Right ventricle myocardium inferior (tissue), 1 donor: ENCODE measurements at regions not wholly inside any gene's neighbourhood (a gene's known extent, or its start where the extent isn't known, plus 50 kb on each side); places are given as distances from the start of the nearest gene placed in this dataset.
"Not testable (repeated sequence)": the region's sequence is repeated elsewhere in the genome, so short reads cannot be mapped to it uniquely, and the experiment has no call there.

ENCODE experiments used
- ATAC-seq: fragments of 200-7000 bp; cut with Tn5 transposase; one replicate; pipeline ENCODE4 v1.9.1; 2020; ENCODE audit warnings: mild to moderate bottlenecking, moderate library complexity
- DNase-seq: peaks from one replicate; pipeline ENCODE4 v3.0.0; 2021; ENCODE audit errors: missing footprints
- intact Hi-C: fragments of 100-400 bp; cut with DNase I; formaldehyde crosslinking; loops from one replicate; pipeline ENCODE4 v1.11.0; 2022
- donor health status: DM: no; HTN: yes; CAD: no; lungs with severe emphysema.

DNA sequence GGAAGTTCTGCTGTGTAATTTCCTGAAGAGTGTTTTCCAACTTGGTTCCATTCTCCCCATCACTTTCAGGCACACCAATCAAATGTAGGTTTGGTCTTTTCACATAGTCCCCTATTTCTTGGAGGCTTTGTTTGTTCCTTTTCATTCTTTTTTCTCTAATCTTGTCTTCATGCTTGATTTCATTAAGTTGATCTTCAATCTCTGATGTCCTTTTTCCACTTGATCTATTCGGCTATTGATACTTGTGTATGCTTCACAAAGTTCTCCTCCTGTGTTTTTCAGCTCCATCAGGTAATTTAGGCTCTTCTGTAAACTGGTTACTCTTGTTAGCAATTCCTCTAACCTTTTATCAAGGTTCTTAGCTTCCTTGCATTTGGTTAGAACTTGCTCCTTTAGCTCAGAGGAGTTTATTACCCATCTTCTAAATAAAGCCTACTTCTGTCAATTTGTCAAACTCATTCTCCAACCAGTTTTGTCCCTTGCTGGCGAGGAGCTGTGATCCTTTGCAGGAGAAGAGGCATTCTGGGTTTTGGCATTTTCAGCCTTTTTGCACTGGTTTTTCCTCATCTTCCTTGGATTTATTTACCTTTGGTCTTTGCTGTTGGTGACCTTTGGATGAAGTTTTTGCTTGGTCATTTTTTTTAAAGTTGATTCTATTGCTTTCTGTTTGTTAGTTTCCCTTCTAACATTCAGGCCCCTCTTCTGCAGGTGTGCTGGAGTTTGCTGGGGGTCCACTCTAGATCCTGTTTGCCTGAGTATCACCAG lies 261.5 kb downstream of the FOXG1 start:
- intact Hi-C loops, DNase-seq, ATAC-seq: not testable (repeated sequence)

DNA sequence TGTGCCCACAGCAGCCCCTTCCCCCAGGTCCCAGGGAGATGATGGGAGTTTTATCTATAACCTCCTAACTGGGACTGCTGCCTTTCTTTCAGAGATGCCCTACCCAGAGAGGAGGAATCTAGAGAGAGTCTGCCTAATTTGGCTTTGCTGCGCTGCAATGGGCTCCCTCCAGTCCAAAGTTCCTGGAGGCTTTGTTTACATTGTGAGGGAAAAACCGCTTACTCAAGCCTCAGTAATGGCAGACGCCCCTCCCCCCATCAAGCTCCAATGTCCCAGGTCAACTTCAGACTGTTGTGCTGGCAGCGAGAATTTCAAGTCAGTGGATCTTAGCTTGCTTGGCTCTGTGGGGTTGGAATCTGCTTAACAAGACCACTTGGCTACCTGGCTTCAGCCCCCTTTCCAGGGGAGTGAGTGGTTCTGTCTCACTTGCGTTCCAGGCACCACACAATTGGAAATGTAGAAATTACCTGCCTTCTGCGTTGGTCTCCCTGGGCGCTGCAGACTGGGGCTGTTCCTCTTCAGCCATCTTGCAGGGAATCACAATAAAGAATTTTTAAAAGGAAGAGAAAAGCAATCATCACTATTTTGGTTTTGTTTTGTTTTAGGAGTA lies 262.5 kb downstream of the FOXG1 start:
- intact Hi-C loops: no loop called here
- no peak for DNase-seq
- ATAC-seq: no peak

DNA sequence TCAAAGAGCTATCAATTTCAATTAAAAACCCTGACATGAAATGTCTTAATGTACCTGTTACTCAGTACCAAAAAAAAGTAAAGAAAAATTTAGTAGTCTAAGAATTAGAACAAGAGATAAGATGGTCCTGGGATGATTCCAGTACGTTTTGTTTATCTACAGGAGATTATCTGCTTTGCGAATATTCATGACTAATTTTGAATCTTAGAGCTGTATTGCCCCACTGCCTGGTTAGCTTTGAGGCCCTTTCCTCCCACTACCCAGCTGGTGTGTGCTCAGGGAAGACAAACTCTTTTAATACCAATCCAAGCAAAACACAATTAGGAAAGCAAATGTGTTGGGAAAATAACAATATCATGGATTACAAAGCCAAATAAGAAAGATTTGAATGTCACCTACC lies 263.5 kb downstream of the FOXG1 start:
- DNase-seq: no peak
- intact Hi-C loops: no loop called here
- no peak for ATAC-seq

DNA sequence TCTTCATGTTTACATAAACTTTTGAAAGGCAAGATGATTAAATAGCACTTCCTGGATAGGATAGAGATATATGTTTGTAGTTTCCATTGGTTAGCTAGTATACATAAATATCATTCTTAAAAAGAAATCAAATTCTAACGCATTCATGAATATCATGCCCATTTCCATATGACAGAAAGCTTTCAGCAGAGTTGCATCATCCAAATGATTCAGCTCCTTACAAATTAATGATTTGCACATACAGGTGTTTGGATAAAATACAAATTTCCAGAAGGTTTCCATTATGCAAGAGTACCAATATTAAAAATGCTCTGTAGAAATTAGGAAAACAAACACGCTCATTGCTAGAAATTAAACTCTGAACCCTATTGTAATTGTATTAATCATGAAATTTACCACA lies 264.4 kb downstream of the FOXG1 start:
- DNase-seq (no peak), ATAC-seq (no peak)
- intact Hi-C loops: no loop called here

DNA sequence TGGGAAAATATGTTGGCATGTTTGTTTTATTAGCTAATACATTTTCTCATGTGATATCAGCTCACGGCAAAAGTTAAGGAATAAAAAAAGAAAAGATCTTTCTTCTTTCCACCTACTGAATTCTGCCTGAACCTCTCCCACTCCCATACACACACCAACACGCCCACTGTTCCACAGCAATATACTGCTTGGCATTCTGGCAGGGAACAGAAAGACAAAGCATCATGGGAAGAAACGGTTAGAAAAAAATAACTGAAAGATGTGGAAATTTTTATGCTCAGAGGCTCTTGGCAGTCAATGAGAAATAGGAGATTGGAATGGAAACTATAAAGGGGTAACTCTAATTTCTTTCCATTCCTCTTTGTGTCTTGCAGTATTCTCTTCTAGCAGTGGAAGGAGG lies 268.5 kb downstream of the FOXG1 start:
- intact Hi-C loops: no loop called here
- ATAC-seq (no peak), DNase-seq (no peak)

DNA sequence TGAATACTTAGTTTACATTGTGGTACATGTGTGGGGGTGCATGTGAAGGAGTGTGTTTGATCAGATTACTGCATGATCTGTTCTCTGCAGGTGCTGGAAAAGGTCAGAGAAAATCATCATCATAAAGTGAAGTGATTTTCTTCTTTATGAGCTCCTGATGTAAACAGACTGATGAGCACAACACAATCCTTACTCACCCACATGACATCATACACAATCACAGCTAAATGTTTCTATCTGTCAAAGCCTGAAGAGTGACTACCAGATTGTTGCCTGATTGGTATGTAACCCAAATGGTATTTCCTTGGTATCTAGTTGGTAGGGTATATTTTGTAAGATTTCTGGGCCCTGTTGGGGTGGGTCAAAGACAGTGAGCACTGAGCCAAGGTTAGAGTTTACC lies 270.8 kb downstream of the FOXG1 start:
- ATAC-seq: no peak
- DNase-seq: no peak
- intact Hi-C loops: no loop called here

DNA sequence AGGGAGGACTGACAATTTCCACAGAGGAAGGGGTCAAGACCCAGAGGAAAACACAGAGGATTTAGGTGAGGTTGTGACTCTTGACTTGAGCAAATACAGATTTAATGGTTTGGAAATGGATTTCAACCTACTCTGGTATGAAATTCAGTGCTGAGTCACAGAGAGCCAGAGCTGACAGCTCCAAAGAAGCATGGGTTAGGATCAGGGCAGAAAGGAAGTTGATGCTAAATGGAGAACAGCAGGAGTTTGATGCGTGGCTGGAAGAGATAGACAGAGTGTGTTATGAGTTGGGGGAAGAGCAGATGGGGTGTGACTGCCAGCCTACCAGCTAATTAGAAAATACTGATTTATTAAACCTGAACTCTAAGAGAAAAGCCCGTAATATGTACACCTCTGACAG lies 272.6 kb downstream of the FOXG1 start:
- intact Hi-C loops: no loop called here

DNA sequence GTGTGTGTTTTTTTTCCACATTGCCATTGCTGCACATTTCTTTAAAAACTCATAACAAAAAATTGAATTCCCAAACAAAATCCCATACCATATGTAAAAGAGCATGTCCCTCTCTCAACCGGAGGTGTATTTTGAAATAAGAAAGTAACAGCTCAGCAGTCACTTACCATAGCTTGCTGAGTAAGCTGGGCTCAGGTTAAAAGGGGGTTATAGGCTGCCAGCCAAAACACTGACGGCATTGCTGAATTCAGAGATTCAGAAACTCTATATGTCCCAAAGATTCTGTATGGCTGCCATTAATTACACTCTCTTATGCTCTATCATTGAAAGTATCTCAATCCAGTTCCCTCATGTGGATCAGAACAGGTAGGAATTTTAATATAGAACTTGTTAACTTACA lies 276.0 kb downstream of the FOXG1 start:
- intact Hi-C loops: no loop called here
- ATAC-seq (no peak), DNase-seq (no peak)

More for the DNA sequence above, 272.6 kb downstream of the FOXG1 start:
- no peak for ATAC-seq
- no peak for DNase-seq

DNA sequence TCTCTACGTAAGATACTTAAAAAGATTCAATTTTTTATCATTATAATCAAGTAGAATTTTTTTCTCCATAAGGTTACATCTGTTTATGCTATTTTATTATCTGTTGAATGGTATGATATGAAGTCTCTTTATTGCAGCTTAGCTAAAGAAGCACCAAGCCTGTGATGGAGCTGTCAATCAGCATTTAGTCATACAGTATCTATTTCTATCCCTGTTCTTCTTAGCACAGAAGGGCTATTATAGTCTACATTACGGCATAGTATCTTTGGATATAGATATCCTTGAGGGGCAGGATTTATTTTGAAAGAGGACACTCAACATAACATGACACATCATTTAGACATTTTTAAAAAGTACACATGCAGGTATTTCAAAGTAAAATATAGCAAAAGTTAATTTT lies 277.1 kb downstream of the FOXG1 start:
- DNase-seq (no peak), ATAC-seq (no peak)
- intact Hi-C loops: no loop called here

DNA sequence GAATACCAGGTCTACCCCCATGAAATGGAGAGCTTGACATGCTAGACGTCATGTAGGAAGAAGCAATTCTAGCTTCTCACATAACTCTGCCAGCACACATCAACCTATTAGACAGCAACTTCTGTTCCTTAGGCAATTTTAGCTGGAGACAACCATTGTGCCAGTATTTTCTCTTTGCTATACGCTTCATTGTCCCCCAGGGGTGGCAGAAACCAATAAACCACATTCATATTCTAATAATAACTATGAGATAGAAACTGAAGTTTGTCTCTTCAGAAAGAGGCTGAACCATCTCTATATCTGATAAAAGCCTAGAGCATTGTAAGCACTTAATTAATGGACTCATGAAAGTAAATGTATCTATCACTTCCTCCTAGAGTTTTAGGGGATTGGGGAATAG lies 278.6 kb downstream of the FOXG1 start:
- DNase-seq: no peak
- no peak for ATAC-seq
- intact Hi-C loops: no loop called here

DNA sequence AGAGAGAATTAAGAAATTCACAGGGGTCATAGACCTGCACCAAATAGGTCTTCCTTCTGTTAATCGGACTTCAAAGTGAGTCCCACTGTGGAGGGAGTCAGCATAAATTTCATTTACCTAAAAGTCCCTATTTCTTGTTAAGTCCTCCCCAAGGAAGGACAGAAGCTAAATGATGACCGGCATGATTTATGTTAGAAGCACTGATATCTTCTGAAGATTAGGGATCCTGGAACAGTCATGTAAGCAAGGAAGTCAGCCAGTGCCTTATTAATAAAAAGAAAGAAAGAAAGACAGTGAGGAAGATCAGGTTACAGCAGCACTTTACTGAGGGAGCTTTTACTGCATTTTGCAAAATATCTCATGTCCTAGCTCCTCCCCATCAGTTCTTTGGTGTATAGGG lies 287.5 kb downstream of the FOXG1 start:
- intact Hi-C loops: no loop called here
- no peak for ATAC-seq
- DNase-seq: no peak

DNA sequence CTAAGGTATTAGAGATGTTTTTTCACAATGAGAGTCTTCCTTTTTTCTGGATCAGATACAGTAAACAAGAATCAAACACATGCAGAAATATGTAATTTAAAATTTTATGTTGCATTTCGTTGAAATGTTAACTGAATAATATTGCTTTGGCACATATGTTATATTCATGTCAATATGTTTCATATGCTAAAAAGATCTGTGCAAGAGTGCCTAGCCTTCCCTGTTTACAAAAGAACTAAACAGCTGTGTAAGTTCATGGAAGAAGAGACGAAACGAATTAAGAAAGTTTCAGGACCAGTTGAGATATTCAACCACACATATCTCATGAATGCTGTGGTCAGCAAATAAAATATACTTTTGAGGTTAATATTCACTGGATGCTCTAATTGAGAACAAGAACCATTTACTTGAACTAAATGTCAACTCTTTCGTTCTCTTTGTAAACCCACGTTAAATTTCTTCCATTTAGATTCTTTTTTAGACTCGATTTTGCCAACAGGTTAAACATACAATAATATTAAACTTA lies 289.5 kb downstream of the FOXG1 start:
- ATAC-seq: no peak
- no peak for DNase-seq
- intact Hi-C loops: no loop called here

DNA sequence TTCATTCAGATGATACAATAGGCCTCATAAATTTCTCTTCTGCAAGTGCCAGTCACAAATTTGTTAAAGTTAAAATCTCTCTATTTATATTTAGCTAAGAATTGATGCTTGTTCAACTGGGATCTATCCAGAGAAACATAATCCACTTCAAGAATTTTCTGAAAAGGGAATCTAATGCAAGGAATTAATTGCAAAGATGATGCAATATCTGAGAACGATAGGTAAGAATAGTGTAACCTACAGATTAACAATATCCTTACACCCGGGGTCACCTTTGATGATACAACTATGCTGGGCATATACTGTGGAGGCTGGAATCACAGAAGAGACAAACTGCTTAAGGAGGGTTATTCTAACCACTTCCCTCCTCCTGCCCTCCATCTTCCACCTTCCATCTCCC lies 295.1 kb downstream of the FOXG1 start:
- ATAC-seq (no peak), DNase-seq (no peak)
- intact Hi-C loops: no loop called here

DNA sequence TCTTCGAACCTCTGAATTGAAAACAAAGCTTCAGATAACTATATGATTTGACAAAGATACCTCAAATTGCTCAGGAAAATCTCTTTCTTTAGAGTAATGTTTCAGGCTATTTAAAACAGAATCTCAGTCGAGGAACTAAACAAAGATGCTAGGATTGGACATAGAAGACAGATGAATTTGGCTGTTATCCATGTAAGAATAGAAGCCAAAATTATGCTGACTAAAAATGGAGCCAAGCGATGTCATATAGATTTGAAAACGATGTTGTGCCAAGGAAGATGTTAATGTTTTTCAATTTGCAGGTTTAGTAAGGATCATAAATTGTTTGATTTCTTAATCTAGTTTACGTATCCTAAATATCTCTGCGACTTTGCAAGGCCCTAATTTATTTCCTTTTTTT lies 295.9 kb downstream of the FOXG1 start:
- DNase-seq (no peak), ATAC-seq (no peak)
- intact Hi-C loops: no loop called here

DNA sequence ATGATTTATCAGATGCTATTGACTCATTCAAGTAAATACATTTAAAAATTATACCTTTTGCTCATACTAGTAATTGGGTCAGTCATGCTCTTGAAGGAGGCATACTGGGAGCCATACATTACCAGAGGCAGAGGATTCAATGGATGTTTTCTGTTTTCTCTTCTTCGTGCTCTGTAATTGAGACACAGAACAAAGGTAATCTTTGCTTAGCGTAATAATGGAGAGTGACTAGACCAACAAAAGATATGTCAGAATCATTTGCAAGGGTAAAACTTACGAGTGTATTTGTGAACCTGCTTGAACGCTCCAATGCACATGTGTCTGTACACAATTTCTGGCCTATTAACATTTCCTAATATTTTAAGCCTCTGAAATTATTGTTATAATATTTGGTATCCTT lies 296.4 kb downstream of the FOXG1 start:
- DNase-seq (no peak), ATAC-seq (no peak)
- intact Hi-C loops: no loop called here

DNA sequence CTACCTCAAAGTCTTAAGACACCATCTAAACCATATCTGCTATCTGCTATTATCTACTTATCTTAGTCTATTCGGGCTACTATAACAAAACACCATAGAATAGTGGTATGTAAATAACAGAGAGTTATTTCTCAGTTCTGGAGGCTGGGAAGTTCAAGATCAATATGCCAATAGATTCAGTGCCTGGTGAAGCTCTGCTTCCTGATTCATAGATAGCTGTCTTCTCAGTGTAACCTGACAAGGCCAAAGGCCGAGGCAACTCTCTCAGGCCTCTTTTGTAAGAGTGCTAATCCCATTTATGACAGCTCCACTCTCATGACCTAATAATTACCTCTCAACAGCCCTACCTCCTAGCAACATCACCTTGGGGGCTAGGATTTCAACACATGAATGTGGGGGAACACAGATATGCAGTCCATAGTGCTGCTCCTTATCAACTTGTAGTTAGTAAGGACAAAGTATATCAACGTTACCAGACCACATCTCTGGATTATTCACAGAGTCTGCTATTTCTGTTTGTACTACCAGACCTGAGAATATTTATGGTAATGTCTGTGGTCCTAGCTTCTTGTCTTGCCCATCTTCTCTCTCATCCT lies 297.8 kb downstream of the FOXG1 start:
- DNase-seq (no peak), ATAC-seq (no peak)
- intact Hi-C loops: no loop called here

DNA sequence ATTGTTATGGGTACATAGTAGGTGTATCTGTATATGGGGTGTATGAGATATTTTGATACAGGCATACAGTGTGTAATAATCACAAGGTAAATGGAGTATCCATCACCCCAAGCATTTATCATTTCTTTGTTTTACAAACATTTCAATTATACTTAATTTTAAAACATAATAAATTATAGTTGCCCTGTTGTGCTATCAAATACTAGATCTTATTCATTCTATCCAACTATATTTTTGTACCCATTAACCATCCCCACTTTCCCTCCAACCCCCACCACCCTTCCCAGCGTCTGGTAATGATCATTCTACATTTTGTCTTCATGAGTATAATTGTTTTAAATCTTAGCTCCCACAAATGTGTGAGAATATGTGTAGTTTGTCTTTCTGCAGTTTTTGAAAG lies 302.6 kb downstream of the FOXG1 start:
- no peak for DNase-seq

DNA sequence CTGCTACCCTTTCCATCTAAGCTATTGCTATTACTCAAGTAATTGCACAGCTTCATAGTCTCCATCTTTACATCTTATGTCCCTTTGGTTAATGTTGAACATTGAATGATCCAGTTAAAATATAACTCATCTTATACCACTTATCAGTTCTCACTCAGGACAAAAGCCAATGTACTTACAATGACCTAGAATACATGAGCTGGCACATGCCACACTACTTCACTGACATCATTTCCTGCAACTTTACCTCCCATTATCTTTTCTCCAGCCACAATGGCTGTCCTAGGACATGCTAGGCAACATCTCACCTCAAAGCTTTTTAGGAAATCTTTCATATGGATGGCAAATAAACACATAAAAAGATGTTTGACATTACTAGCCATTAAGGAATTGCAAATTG lies 309.2 kb downstream of the FOXG1 start:
- DNase-seq (no peak), ATAC-seq (no peak)
- intact Hi-C loops: no loop called here

More for the DNA sequence above, 302.6 kb downstream of the FOXG1 start:
- ATAC-seq: no peak
- intact Hi-C loops: no loop called here

DNA sequence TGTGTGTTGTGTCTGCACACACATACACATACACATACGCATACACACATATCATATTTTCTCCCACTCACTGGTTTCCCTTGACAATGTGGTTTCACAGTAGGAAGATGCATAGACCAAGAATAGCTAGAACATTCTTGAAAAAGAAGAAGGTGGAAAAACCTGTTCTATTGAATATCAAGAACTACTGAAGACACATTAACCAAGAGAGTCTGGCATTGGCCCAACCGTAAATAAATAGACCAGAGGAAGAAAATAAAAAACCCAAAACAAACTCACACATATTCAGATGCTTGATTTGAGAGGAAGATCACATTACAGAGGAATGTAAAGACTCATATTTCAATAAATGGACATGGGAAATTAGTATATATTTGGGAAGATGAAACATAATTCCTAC lies 311.3 kb downstream of the FOXG1 start:
- intact Hi-C loops: no loop called here
- ATAC-seq: no peak
- no peak for DNase-seq

DNA sequence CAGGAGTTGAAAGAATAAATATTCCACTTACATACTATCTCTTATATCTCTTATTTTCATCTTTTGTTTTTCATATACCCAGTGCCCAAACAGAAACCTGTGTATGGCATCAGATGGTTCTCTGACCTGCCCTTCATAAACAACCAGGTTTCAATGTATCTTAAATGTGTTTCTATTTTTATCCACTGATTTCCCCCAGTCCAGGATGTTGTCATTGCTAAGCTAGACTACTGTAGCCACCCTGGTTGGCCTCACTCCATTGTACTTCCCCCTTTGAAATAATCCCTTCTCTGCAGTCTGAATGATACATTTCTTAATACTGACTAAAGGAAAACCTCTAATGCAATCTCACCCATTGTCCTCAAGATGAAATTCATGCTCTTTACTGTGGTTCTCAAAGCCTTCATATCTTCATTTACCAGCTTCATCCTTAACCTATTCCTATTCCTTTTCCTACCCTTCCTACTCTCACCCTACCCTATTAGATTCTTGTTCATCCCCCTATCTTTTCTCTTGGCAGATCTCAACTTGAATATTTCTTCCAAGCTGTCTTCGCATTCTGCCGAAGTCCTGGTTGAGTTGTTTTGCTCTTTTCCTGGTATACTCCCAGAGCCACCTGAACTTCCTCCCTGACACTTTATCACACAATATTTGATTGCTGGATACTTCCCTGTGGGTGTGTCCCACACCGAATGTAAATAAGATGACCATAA lies 312.4 kb downstream of the FOXG1 start:
- ATAC-seq: no peak
- intact Hi-C loops: no loop called here
- no peak for DNase-seq
